B cell (primary cell): ENCODE measurements at regions not wholly inside any gene's neighbourhood (a gene's known extent, or its start where the extent isn't known, plus 50 kb on each side); places are given as distances from the start of the nearest gene placed in this dataset.

ENCODE experiments used
- ATAC-seq: fragments of 200-7000 bp; cut with Tn5 transposase; one replicate; pipeline ENCODE4 v1.10.0; 2021; ENCODE audit warnings: low read depth, mild to moderate bottlenecking, moderate number of reproducible peaks, moderate library complexity
- CTCF ChIA-PET: fragments of 350-600 bp; sonication (Branson Sonifier 250); formaldehyde crosslinking; loops from one replicate; lab custom pipeline; 2021; ENCODE audit warnings: antibody characterized with exemption, inconsistent platforms; lab: Charles Lee
- POLR2A ChIA-PET: fragments of 350-600 bp; sonication (Branson Sonifier 250); formaldehyde crosslinking; loops from one replicate; lab custom pipeline; 2021; ENCODE audit warnings: antibody characterized with exemption; lab: Charles Lee
- DNase-seq: peaks from one replicate; pipeline ENCODE4 v3.0.0; 2013
- H2AFZ ChIP-seq: 2 replicates; pipeline ENCODE4 v1.6.1; 2012; ENCODE audit warnings: mild to moderate bottlenecking, low read depth, low read length; ENCODE audit not compliant: insufficient read depth, poor library complexity, severe bottlenecking
- H3K27ac ChIP-seq, 2 donors: 1 replicate in 1 of 2; 2 replicates in 1 of 2; pipeline ENCODE4 v1.5.1; 2012 to 2013; ENCODE audit warnings: low read length in 2 of 2, mild to moderate bottlenecking in 2 of 2, moderate library complexity in 1 of 2
- H3K27me3 ChIP-seq, 4 experiments: fragments of 200-600 bp in 1 of 4; sonication (generic) in 1 of 4; replicated peaks in 1 of 4; 1 replicate in 2 of 4; 2 replicates in 2 of 4; pipeline versions ENCODE4 v1.6.1 to v1.7.0; 2013 to 2016; ENCODE audit warnings: low read length in 3 of 4, mild to moderate bottlenecking in 2 of 4, mixed read lengths in 1 of 4, moderate library complexity in 1 of 4; ENCODE audit not compliant: insufficient read depth in 4 of 4, control insufficient read depth in 3 of 4; ENCODE audit errors: control extremely low read depth in 1 of 4
- H3K36me3 ChIP-seq, 2 experiments: replicated peaks in 1 of 2; 1 replicate in 1 of 2; 2 replicates in 1 of 2; pipeline versions ENCODE4 v1.6.1 to v1.7.1; 2013; ENCODE audit warnings: low read length in 1 of 2; ENCODE audit not compliant: insufficient read depth in 2 of 2, control insufficient read depth in 1 of 2; ENCODE audit errors: control extremely low read depth in 1 of 2, extremely low read depth in 1 of 2
- H3K4me1 ChIP-seq, 2 donors: fragments of 200-600 bp in 1 of 2; sonication (generic) in 1 of 2; 1 replicate in 1 of 2; 2 replicates in 1 of 2; pipeline versions ENCODE4 v1.5.1 to v1.6.1; 2013 to 2017; ENCODE audit warnings: low read length in 2 of 2; ENCODE audit not compliant: control insufficient read depth in 2 of 2, insufficient read depth in 2 of 2
- H3K4me2 ChIP-seq: replicated peaks from 2 replicates; pipeline ENCODE3; 2012; ENCODE audit warnings: mild to moderate bottlenecking, low read depth, low read length; ENCODE audit not compliant: poor library complexity, severe bottlenecking
- H3K4me3 ChIP-seq, 5 experiments: fragments of 200-600 bp in 1 of 5; sonication (generic) in 1 of 5; 1 replicate in 3 of 5; 2 replicates in 2 of 5; pipeline versions ENCODE4 v1.5.1 to v1.7.0; 2011 to 2016; ENCODE audit warnings: low read length in 4 of 5, mild to moderate bottlenecking in 4 of 5, low read depth in 2 of 5, control low read depth in 1 of 5, moderate library complexity in 1 of 5; ENCODE audit not compliant: insufficient read depth in 1 of 5; ENCODE audit errors: control extremely low read depth in 1 of 5, extremely low read depth in 1 of 5
- H3K79me2 ChIP-seq: fragments of 200-600 bp; sonication (generic); one replicate; pipeline ENCODE4 v1.6.0; 2016; ENCODE audit warnings: low read length; ENCODE audit not compliant: control insufficient read depth, insufficient read depth
- H3K9ac ChIP-seq: fragments of 200-600 bp; sonication (generic); 2 replicates; pipeline ENCODE4 v1.6.1; 2017; ENCODE audit warnings: mild to moderate bottlenecking, low read length, moderate library complexity
- H3K9me3 ChIP-seq, 3 donors: one replicate each; pipeline versions ENCODE4 v1.6.1 to v1.7.1; 2013; ENCODE audit warnings: low read length in 2 of 3; ENCODE audit not compliant: control insufficient read depth in 2 of 3, insufficient read depth in 1 of 3; ENCODE audit errors: control extremely low read depth in 1 of 3
- H4K20me1 ChIP-seq: 2 replicates; pipeline ENCODE4 v1.6.0; 2012; ENCODE audit warnings: mild to moderate bottlenecking, low read length; ENCODE audit not compliant: insufficient read depth, control insufficient read depth, poor library complexity, severe bottlenecking
- H3K27ac Mint-ChIP-seq: one replicate; pipeline ENCODE4 v1.8.0; 2021; ENCODE audit warnings: mixed read lengths
- H3K27me3 Mint-ChIP-seq: one replicate; pipeline ENCODE4 v1.8.0; 2021; ENCODE audit warnings: mixed read lengths
- H3K4me1 Mint-ChIP-seq: one replicate; pipeline ENCODE4 v1.8.0; 2021; ENCODE audit warnings: mixed read lengths
- H3K4me3 Mint-ChIP-seq: one replicate; pipeline ENCODE4 v1.8.0; 2021; ENCODE audit warnings: mixed read lengths
- H3K9me3 Mint-ChIP-seq: one replicate; pipeline ENCODE4 v1.8.0; 2022; ENCODE audit warnings: mixed read lengths; ENCODE audit not compliant: insufficient read depth
- CTCF ChIP-seq: fragments of 200-600 bp; IDR thresholded peaks from one replicate; pipeline ENCODE4 v1.8.0; 2022; ENCODE audit warnings: antibody characterized with exemption, mild to moderate bottlenecking
- EZH2 ChIP-seq: IDR thresholded peaks from 2 replicates; pipeline ENCODE4 v1.6.1; 2012; ENCODE audit warnings: borderline replicate concordance, low read depth, mild to moderate bottlenecking, moderate library complexity, low read length; ENCODE audit not compliant: insufficient read depth, poor library complexity, severe bottlenecking
- WGBS: methylation state at CpG from one replicate; pipeline ENCODE4 v1.1.5; 2013; ENCODE audit warnings: missing lambda C conversion rate; ENCODE audit not compliant: insufficient coverage; 5-methylcytosine and 5-hydroxymethylcytosine counted together
- intact Hi-C: fragments of 100-400 bp; cut with micrococcal nuclease; formaldehyde crosslinking; loops from one replicate; pipeline ENCODE4 v1.10.0; 2022

GRCh38 chr4:115851918-115852766, 738.7 kb upstream of the NDST4 start:
- CTCF ChIA-PET = no interaction called here
- Histone ChIP-seq H3K4me2 (no peak overlapping the region), H3K9ac (no peak overlapping the region), H3K4me1 (no peaks in the 10 kb centered on the region), H2AFZ (no peak overlapping the region), H3K27me3 (no peaks in the 10 kb centered on the region), H3K9me3 (no peaks in the 10 kb centered on the region), H4K20me1 (no peaks in the 10 kb centered on the region), H3K27ac (no peak overlapping the region), H3K36me3 (no peaks in the 10 kb centered on the region), H3K4me3 (no peak overlapping the region), H3K79me2 (no peaks in the 10 kb centered on the region)
- intact Hi-C loops = no loop called here
- ATAC-seq (no peak), DNase-seq (no peak)
- TF ChIP-seq EZH2 (no peak), CTCF (no peak)
- H3K27ac Mint-ChIP-seq = no peak overlapping the region
- H3K4me1 Mint-ChIP-seq = no peaks in the 10 kb centered on the region
- WGBS = 44% methylated on average over 6 of the region's 6 CpGs
- H3K9me3 Mint-ChIP-seq = no peaks in the 10 kb centered on the region
- POLR2A ChIA-PET = no interaction called here
- H3K27me3 Mint-ChIP-seq = no peaks in the 10 kb centered on the region
- H3K4me3 Mint-ChIP-seq = no peak overlapping the region

DNA sequence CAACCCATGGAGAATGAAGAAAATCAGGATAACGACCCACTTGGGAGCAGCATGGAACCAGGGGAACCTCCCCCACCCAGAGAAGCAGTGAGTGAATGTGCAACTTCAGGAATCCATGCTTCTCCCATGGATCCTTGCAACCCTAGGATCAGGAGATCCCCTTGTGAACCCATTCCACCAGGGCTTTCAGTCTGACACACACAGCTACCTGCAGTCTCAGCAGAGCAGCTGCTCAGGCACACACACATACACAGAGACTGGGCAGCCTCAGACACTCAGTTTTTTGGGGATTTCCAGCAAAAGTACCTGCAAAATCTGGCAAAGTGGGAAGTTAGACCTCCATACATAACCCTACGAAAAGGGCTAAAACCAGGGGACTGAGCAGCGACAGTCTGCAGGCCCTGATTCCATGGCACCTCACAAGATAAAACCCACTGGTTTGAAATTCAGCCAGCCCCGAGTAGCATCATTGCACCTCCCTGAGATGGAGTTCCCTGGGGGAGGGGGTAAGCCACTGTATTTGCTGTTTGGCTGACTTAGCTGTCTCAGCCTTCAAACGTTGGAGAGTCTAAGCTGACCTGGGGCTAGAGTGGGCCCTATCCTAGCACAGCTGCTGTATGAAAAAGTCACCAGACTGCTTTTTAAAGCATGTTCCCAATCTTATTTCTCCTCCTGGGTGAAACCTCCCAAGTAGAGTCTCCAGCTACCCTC, 737.5 kb upstream of the NDST4 start:
- H3K27ac Mint-ChIP-seq = no peak overlapping the region
- H2AFZ ChIP-seq = no peak overlapping the region
- H3K4me1 Mint-ChIP-seq = no peaks in the 10 kb centered on the region
- DNase-seq = no peak
- 94% methylated on average over 3 of the region's 5 CpGs for WGBS
- no peaks in the 10 kb centered on the region for H3K9me3 Mint-ChIP-seq
- no peaks in the 10 kb centered on the region for H3K4me1 ChIP-seq
- ChIA-PET CTCF (no interaction called here), POLR2A (no interaction called here)
- no peaks in the 10 kb centered on the region for H4K20me1 ChIP-seq
- no peak overlapping the region for H3K27ac ChIP-seq
- H3K4me2 ChIP-seq = no peak overlapping the region
- no peaks in the 10 kb centered on the region for H3K27me3 ChIP-seq
- H3K79me2 ChIP-seq = no peaks in the 10 kb centered on the region
- ATAC-seq = no peak
- no peaks in the 10 kb centered on the region for H3K9me3 ChIP-seq
- no peak overlapping the region for H3K9ac ChIP-seq
- no peaks in the 10 kb centered on the region for H3K27me3 Mint-ChIP-seq
- H3K4me3 ChIP-seq = no peak overlapping the region
- no peaks in the 10 kb centered on the region for H3K36me3 ChIP-seq
- no peak overlapping the region for H3K4me3 Mint-ChIP-seq
- intact Hi-C loops = no loop called here
- no peak for TF ChIP-seq EZH2
- no peak for TF ChIP-seq CTCF
